ENCODE measurements at regions not wholly inside any gene's neighbourhood (a gene's known extent, or its start where the extent isn't known, plus 50 kb on each side); places are given as distances from the start of the nearest gene placed in this dataset.

DNA sequence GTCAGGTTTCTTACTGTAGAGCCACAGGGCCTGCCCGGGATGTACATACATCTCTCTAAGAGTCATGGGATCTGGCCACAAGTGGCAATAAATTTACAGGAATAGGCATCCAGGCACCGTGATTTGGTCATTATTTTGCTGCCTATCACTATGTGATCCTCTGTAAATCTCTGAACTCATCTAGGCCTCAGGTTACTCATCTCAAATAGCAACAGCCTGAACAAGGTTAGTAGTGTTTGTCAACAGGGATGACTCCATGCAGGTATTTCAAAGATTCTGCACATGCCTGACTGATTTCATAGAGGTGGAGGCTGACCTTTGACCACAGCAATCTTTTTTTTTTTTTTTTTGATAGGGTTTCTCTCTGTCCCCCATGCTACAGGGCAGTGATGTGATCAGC lies 88.8 kb upstream of the TBL1XR1 start:
- H3K4me3 ChIP-seq (ENCODE audit: low read length) = no peak overlapping the region
- no peak for TF ChIP-seq ZNF274 (IDR thresholded peaks at IDR 0.05; ENCODE audit: low read depth, low read length)

DNA sequence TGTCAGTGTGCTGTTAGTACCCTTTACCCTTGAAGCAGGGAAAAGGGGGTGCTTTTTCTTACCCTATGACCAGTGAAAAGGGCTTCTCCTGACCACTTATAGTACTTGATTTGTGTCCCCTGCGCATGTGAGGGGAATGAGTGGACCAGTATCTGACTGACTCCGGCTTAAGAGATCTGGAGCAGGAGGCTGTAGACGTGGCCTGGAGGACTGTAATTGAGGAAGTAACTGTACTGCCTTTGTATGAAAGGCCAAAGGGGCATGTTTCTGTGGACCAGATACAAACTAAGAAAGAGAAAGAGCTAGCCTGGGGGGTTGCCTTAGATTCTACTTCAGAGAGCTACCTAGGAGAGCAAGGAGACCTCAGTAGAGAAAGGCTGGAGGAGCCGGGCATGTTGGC lies 89.9 kb upstream of the TBL1XR1 start:
- no peak overlapping the region for H3K4me3 ChIP-seq (ENCODE audit: low read length)
- TF ChIP-seq ZNF274 (IDR thresholded peaks at IDR 0.05; ENCODE audit: low read depth, low read length) = no peak

DNA sequence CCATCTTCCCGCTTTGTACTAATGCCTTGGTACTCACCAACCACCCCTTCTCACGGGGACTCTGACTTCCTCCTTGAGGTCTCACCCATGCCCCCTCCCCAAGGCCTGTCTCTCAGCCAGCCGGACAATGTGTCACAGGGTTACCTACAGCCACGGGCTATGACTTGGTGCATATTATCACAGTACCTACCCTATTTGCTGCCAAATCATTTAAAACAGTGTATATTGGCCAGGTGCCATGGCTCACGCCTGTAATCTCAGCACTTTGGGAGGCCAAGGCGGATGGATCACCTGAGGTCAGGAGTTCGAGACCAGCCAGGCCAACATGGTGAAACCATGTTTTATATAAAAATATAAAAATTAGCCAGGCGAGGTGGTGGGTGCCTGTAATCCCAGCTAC lies 93.4 kb upstream of the TBL1XR1 start:
- TF ChIP-seq ZNF274 (IDR thresholded peaks at IDR 0.05; ENCODE audit: low read depth, low read length) = no peak
- H3K4me3 ChIP-seq (ENCODE audit: low read length) = no peak overlapping the region

DNA sequence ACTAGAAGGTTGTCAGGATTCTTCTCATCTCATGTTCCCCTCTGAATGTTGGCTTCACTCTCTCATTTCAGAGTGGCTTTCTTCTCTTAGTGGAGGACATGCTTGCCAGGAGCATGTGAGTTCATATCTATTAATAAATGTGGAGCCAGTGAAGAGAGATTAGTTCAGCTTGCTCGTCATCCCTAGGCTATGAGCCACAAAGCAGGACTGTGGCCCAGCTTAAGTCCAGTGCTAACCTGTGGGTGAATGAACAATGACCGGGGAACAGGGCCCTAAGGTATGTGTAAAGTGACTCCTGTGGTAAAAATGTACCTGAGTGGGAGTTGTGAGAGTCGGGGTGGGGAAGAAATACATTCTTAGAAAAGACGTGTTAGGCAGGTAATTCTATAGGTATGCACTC lies 96.9 kb upstream of the TBL1XR1 start:
- H3K4me3 ChIP-seq (ENCODE audit: low read length) = no peak overlapping the region
- no peak for TF ChIP-seq ZNF274 (IDR thresholded peaks at IDR 0.05; ENCODE audit: low read depth, low read length)

DNA sequence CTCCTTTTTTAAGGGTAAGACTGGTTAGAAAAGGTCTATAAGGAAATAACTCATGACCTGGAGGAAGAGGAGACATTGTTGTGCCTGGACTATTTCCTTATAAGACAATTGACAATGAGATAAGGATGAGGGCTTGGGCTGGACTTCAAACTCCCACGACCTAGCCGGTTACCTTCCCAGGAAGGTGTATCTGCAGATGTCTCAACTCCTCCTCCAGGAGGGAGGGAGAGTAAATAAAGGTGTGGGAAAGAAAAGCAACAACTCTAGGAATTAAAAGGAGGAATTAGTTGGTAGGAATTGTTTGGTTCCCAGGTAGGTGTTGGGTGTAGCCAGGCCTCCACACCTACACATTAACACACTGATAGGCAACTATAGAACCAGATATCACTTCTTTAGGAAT lies 97.8 kb upstream of the TBL1XR1 start:
- H3K4me3 ChIP-seq (ENCODE audit: low read length) = no peak overlapping the region
- TF ChIP-seq ZNF274 (IDR thresholded peaks at IDR 0.05; ENCODE audit: low read depth, low read length) = no peak

DNA sequence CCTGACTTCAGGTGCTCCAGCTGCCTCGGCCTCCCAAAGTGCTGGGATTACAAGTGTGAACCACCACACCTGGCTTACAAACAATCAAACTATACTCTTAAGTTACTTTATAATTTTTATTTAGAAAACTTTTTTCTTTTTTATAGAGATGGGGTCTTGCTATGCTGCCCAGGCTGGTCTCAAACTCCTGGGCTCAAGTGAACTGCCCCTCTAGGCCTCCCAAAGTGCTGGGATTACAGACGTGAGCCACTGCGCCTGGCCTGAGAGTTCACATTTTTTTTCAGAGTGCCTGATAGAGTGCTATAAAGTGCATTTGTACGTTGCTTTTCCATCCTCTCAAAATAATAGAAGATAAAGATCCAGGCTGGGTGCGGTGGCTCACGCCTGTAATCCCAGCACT lies 102.0 kb upstream of the TBL1XR1 start:
- no peak for TF ChIP-seq ZNF274 (IDR thresholded peaks at IDR 0.05; ENCODE audit: low read depth, low read length)
- H3K4me3 ChIP-seq (ENCODE audit: low read length) = no peak overlapping the region

DNA sequence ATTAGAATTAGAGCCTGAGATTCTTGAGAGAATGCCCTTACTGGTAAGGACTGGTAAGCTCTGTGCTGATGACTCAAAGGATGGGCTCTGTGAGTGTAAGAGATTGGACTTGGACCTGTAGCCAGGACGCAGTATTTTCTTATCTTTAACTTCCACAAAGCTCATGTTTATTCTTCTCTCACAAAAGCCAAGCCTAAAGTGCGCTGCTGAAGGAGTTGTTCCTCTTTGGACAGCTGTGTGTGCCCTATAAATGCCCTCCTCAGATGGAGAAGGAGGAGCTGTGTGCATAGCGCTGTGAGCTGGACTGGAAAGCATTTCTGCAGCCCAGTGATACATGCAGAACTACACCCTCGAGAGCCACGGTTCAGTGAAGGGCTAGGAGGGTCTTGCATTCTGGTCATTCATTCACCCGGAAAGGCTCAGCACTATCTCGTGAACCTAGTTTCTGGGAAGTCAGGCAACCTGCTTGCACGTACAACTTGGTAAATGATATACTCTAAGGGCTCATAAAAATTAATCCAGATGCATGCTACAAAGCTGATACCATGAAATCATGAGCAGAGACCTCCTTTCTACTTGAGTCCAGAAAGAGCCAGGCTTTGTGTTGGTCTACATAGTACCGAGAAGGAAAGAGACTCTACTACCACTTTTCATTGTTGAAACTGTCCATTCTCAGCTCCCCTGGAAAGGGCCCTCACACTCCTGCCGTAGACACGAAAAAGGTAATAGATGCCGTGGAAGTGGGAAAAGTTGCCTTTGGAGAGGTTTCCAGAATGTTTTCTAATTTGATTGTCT lies 103.0 kb upstream of the TBL1XR1 start:
- H3K4me3 ChIP-seq (ENCODE audit: low read length) = peak overlapping the region; percentile 38; the same call in 1 of the 2 replicates
- TF ChIP-seq ZNF274 (IDR thresholded peaks at IDR 0.05; ENCODE audit: low read depth, low read length) = no peak

DNA sequence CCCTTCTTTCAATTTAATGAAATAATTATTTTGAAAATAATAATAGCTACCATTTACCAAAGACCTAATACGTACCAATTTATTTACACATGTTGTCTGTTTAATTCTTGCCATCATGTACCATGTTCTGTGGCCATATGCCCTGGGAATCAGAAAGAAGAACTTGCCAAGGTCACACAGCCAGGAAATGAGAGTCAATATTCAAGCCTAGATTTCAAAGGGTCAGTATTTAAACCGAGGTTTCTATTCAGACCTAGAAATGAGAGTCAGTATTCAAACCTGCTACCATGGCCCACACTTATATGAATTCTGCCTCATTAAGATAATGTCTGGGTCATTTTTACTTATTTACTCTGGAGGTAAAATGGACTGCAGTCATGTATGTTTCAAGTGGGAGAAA lies 103.6 kb upstream of the TBL1XR1 start:
- no peak overlapping the region; the same call in 1 of the 2 replicates for H3K4me3 ChIP-seq (ENCODE audit: low read length)

DNA sequence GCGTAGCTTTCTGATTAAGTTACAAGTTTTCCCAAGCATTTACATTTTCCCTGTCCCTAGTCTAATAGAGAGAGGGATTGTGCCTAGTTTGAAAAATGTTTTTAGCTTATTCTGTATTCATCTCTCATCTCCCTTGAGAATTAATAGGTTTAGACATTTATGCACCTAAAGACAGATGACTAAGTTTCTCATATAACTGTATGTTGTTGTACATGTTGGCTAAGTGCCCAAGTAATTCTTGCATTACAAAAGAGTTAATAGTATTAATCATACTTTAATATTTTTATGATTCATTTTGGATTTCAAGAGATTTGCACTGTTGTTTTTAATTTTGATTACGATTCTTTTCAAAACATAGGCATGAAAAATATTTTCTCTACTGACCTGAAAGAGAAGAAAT lies 109.0 kb upstream of the TBL1XR1 start:
- no peak overlapping the region for H3K4me3 ChIP-seq (ENCODE audit: low read length)
- TF ChIP-seq ZNF274 (IDR thresholded peaks at IDR 0.05; ENCODE audit: low read depth, low read length) = no peak

More for the DNA sequence above, 103.6 kb upstream of the TBL1XR1 start:
- no peak for TF ChIP-seq ZNF274 (IDR thresholded peaks at IDR 0.05; ENCODE audit: low read depth, low read length)

DNA sequence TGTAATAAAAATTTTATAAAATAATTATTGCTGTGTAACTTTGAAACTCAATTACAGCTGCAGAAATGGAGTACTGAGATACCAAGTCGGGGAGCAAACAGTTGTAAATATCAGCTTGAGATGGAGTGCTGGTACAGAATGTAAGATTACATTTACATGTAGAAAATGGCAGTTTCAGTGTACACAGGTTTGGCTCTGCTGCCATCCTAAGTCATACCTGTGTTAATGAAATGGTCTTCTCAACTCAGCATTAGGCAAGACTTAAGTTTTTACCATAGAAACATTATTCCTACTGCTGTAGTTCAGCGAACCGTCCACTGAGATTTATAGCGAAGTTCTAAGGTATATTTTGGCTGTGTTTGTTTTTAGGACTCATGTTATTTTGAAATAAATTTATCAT lies 110.1 kb upstream of the TBL1XR1 start:
- no peak for TF ChIP-seq ZNF274 (IDR thresholded peaks at IDR 0.05; ENCODE audit: low read depth, low read length)
- H3K4me3 ChIP-seq (ENCODE audit: low read length) = no peak overlapping the region

DNA sequence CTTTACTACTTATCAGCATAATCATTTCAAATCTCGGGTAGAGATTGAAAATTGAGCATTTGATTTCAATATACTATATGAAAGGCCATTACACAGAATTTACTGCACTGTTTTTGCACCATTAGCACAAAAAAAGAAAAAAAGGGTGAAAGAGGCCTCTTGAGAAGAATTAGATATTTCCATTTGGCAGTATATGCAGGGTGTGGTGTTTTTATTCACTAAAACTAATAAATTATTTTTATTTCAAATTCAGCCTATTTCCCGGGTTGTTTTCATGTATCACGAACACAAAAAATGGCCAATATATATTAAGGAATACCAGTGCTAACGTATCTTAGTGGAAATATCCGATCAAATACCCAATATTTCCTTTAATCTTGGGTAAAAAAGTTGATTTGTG lies 110.5 kb upstream of the TBL1XR1 start:
- no peak overlapping the region for H3K4me3 ChIP-seq (ENCODE audit: low read length)
- TF ChIP-seq ZNF274 (IDR thresholded peaks at IDR 0.05; ENCODE audit: low read depth, low read length) = no peak

DNA sequence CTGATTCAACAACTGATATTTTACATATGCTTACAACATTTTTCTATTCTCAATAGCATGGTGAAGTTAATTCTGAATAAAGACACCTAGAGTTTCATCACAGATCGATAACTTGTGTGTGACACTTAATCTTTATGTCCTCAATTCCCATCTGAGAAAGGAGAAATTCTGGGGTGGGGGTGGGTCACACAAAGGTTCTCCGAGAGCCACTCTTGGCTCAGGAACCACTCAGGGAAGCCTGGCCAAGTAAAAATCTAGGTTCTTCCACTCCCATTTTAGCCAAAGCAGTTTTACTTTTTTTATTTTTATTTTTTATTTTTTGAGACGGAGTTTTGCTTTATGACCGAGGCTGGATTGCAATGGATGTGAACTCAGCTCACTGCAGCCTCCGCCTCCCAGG lies 111.0 kb upstream of the TBL1XR1 start:
- no peak for TF ChIP-seq ZNF274 (IDR thresholded peaks at IDR 0.05; ENCODE audit: low read depth, low read length)
- H3K4me3 ChIP-seq (ENCODE audit: low read length) = no peak overlapping the region

DNA sequence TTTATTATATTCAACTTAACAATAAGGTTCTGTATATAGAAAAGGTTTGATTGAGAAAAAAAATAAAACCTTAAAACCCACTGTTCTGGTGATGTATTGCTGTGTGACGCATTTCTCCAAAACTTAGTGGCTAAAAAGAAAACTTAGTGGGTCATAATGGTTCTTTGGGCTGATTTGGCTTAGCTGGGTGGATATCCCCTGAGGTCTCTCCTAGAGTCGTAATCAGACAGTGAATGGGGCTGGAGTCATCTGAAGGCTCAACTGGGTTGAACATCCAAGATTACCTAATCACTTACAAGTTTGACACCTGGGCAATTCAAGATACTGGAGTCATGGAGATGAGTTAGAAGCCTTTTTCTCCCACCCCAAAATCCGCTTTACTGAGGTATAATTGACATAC lies 111.6 kb upstream of the TBL1XR1 start:
- no peak for TF ChIP-seq ZNF274 (IDR thresholded peaks at IDR 0.05; ENCODE audit: low read depth, low read length)
- no peak overlapping the region for H3K4me3 ChIP-seq (ENCODE audit: low read length)

DNA sequence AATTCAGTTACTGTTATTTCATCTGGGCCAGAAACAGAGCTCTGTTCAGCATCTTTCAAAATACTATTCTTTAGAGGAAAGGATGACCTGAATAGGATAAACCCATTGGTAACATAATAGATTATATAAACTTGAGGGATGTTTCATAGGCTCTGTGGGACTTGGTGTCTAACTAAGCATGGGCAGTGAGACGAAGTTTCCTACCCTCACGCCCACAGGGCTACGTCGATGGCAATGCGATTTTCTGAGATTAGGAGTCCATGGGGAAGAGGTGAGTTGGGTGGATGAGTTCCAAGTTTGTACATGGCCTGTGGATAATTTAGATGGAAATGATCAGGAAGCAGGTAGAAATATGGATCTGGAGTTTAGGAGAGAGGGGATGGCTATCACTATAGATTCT lies 115.2 kb upstream of the TBL1XR1 start:
- no peak for TF ChIP-seq ZNF274 (IDR thresholded peaks at IDR 0.05; ENCODE audit: low read depth, low read length)
- H3K4me3 ChIP-seq (ENCODE audit: low read length) = no peak overlapping the region

DNA sequence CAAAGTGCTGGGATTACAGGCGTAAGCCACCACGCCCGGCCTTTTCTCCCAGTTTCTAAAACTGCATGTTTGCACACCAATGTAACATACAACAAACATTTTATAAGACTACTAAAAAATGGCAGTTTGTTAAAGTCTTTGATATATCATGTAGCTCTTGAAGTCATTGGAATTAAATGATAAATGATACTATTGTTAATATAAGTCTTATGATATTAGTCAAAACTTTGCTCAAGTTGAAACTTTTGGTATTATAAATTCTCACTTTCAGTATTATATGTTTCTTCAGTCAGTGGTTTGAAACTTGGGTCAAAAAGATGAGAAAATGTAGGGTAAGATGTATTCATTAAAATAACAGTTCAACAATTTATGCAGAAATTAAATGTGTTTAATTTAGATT lies 117.6 kb upstream of the TBL1XR1 start:
- no peak for TF ChIP-seq ZNF274 (IDR thresholded peaks at IDR 0.05; ENCODE audit: low read depth, low read length)
- H3K4me3 ChIP-seq (ENCODE audit: low read length) = no peak overlapping the region

DNA sequence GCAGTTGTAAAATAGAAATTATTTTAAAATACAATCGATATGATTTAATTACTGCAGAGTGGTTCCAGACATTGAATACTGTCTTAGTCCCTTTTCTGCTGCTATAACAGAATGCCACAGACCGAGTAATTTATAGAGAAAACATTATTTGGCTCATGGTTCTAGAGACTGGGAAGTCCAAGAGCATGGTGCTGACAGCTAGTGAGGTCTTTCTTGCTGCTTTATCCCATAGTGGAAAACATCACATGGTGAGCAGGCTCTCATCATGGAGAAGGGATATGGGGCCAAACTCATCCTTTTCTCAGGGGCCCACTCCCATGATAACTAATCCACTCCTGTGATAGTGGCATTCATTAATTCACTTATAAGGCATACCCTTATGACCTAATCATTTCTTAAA lies 120.0 kb upstream of the TBL1XR1 start:
- no peak overlapping the region for H3K4me3 ChIP-seq (ENCODE audit: low read length)
- no peak for TF ChIP-seq ZNF274 (IDR thresholded peaks at IDR 0.05; ENCODE audit: low read depth, low read length)

Data from GM08714 (cell line).